HUES48 (cell line): ENCODE measurements at regions not wholly inside any gene's neighbourhood (a gene's known extent, or its start where the extent isn't known, plus 50 kb on each side); places are given as distances from the start of the nearest gene placed in this dataset.

Experiments used
- H3K27ac ChIP-seq: one replicate; pipeline ENCODE4 v1.7.0; 2013; ENCODE audit warnings: low read depth, low read length, inconsistent platforms
- H3K27me3 ChIP-seq: 2 replicates; pipeline ENCODE4 v1.6.1; 2013; ENCODE audit warnings: mild to moderate bottlenecking, low read length; ENCODE audit not compliant: control insufficient read depth, insufficient read depth
- H3K36me3 ChIP-seq: 2 replicates; pipeline ENCODE4 v1.6.1; 2013; ENCODE audit warnings: low read length; ENCODE audit not compliant: control insufficient read depth, insufficient read depth
- H3K4me1 ChIP-seq: 2 replicates; pipeline ENCODE4 v1.6.1; 2013; ENCODE audit warnings: mild to moderate bottlenecking, low read length; ENCODE audit not compliant: control insufficient read depth, insufficient read depth
- H3K4me3 ChIP-seq: 2 replicates; pipeline ENCODE4 v1.5.1; 2013; ENCODE audit warnings: mild to moderate bottlenecking, low read depth, low read length
- H3K9ac ChIP-seq: 2 replicates; pipeline ENCODE4 v1.6.1; 2013; ENCODE audit warnings: mild to moderate bottlenecking, low read depth, low read length, moderate library complexity
- H3K9me3 ChIP-seq: 2 replicates; pipeline ENCODE4 v1.6.1; 2013; ENCODE audit warnings: low read length; ENCODE audit not compliant: control insufficient read depth, insufficient read depth

GRCh38 chr18:38586327-38586726, 1020.7 kb upstream of the CELF4 start:
- Histone ChIP-seq H3K4me3 (no peak overlapping the region), H3K36me3 (no peaks in the 10 kb centered on the region), H3K27me3 (no peaks in the 10 kb centered on the region), H3K9ac (no peak overlapping the region), H3K4me1 (peaks cover 12% of the 10 kb centered on the region; the same call in 1 of the 2 replicates), H3K27ac (no peak overlapping the region), H3K9me3 (no peaks in the 10 kb centered on the region)

- H3K27ac ChIP-seq, result no peak overlapping the region
- H3K36me3 ChIP-seq, result no peaks in the 10 kb centered on the region
- no peaks in the 10 kb centered on the region for H3K9me3 ChIP-seq
- no peak overlapping the region for H3K9ac ChIP-seq
- H3K4me3 ChIP-seq, result no peak overlapping the region
- peaks cover 12% of the 10 kb centered on the region; the same call in 1 of the 2 replicates for H3K4me1 ChIP-seq
- no peaks in the 10 kb centered on the region for H3K27me3 ChIP-seq
Measured at GRCh38 chr18:38579764-38580163, 1014.2 kb upstream of the CELF4 start.

GRCh38 chr18:38576916-38577315, 1011.3 kb upstream of the CELF4 start:
- H3K4me1 ChIP-seq, result peaks cover 3% of the 10 kb centered on the region; the same call in 1 of the 2 replicates
- H3K9ac ChIP-seq, result no peak overlapping the region
- no peaks in the 10 kb centered on the region for H3K9me3 ChIP-seq
- no peaks in the 10 kb centered on the region for H3K27me3 ChIP-seq
- H3K4me3 ChIP-seq, result no peak overlapping the region
- no peak overlapping the region for H3K27ac ChIP-seq
- H3K36me3 ChIP-seq, result no peaks in the 10 kb centered on the region

- H3K27ac ChIP-seq, result no peak overlapping the region
- H3K36me3 ChIP-seq, result no peaks in the 10 kb centered on the region
- no peaks in the 10 kb centered on the region for H3K27me3 ChIP-seq
- no peaks in the 10 kb centered on the region for H3K9me3 ChIP-seq
- H3K4me1 ChIP-seq, result no peaks in the 10 kb centered on the region
- H3K4me3 ChIP-seq, result no peak overlapping the region
- no peak overlapping the region for H3K9ac ChIP-seq
Measured at GRCh38 chr18:38576349-38576748, 1010.8 kb upstream of the CELF4 start.

GRCh38 chr18:38575648-38576047, 1010.0 kb upstream of the CELF4 start:
- no peaks in the 10 kb centered on the region for H3K4me1 ChIP-seq
- no peaks in the 10 kb centered on the region for H3K9me3 ChIP-seq
- H3K27ac ChIP-seq, result no peak overlapping the region
- no peak overlapping the region for H3K4me3 ChIP-seq
- no peaks in the 10 kb centered on the region for H3K27me3 ChIP-seq
- H3K36me3 ChIP-seq, result no peaks in the 10 kb centered on the region
- no peak overlapping the region for H3K9ac ChIP-seq

- Histone ChIP-seq H3K9me3 (no peaks in the 10 kb centered on the region), H3K9ac (no peak overlapping the region)
Measured at GRCh38 chr18:38575023-38575422, 1009.4 kb upstream of the CELF4 start.

GRCh38 chr18:38572554-38573111, 1007.0 kb upstream of the CELF4 start:
- Histone ChIP-seq H3K27ac (no peak overlapping the region), H3K36me3 (no peaks in the 10 kb centered on the region), H3K9me3 (no peaks in the 10 kb centered on the region), H3K27me3 (no peaks in the 10 kb centered on the region), H3K9ac (no peak overlapping the region), H3K4me3 (no peak overlapping the region), H3K4me1 (no peaks in the 10 kb centered on the region)

More at GRCh38 chr18:38575023-38575422, 1009.4 kb upstream of the CELF4 start:
- Histone ChIP-seq H3K36me3 (no peaks in the 10 kb centered on the region), H3K4me1 (no peaks in the 10 kb centered on the region), H3K4me3 (no peak overlapping the region), H3K27ac (no peak overlapping the region), H3K27me3 (no peaks in the 10 kb centered on the region)

- Histone ChIP-seq H3K9me3 (no peaks in the 10 kb centered on the region), H3K27me3 (no peaks in the 10 kb centered on the region), H3K36me3 (no peaks in the 10 kb centered on the region), H3K4me1 (no peaks in the 10 kb centered on the region), H3K27ac (no peak overlapping the region), H3K9ac (no peak overlapping the region), H3K4me3 (no peak overlapping the region)
Measured at GRCh38 chr18:38571651-38572050, 1006.1 kb upstream of the CELF4 start.

GRCh38 chr18:38565513-38565912, 999.9 kb upstream of the CELF4 start:
- no peak overlapping the region for H3K9ac ChIP-seq
- H3K9me3 ChIP-seq, result no peaks in the 10 kb centered on the region
- no peaks in the 10 kb centered on the region for H3K27me3 ChIP-seq
- H3K36me3 ChIP-seq, result no peaks in the 10 kb centered on the region
- no peak overlapping the region for H3K4me3 ChIP-seq
- H3K27ac ChIP-seq, result no peak overlapping the region
- H3K4me1 ChIP-seq, result no peaks in the 10 kb centered on the region

GRCh38 chr18:38563396-38563980, 997.9 kb upstream of the CELF4 start:
- H3K27ac ChIP-seq, result no peak overlapping the region

GRCh38 chr18:38557006-38557405, 991.4 kb upstream of the CELF4 start:
- Histone ChIP-seq H3K9me3 (no peaks in the 10 kb centered on the region), H3K27me3 (no peaks in the 10 kb centered on the region), H3K4me3 (no peak overlapping the region), H3K27ac (no peak overlapping the region), H3K36me3 (no peaks in the 10 kb centered on the region), H3K4me1 (peaks cover 28% of the 10 kb centered on the region), H3K9ac (no peak overlapping the region)

More at GRCh38 chr18:38563396-38563980, 997.9 kb upstream of the CELF4 start:
- Histone ChIP-seq H3K9ac (no peak overlapping the region), H3K27me3 (no peaks in the 10 kb centered on the region), H3K4me1 (no peaks in the 10 kb centered on the region), H3K9me3 (no peaks in the 10 kb centered on the region), H3K4me3 (no peak overlapping the region), H3K36me3 (no peaks in the 10 kb centered on the region)
